AG10803 (cell line): ENCODE measurements at regions not wholly inside any gene's neighbourhood (a gene's known extent, or its start where the extent isn't known, plus 50 kb on each side); places are given as distances from the start of the nearest gene placed in this dataset.

ENCODE experiments used
- DNase-seq: peaks from one replicate; pipeline ENCODE4 v3.0.0; 2010; ENCODE audit warnings: low read depth
- H3K4me3 ChIP-seq: 2 replicates; pipeline ENCODE4 v1.5.1; 2011; ENCODE audit warnings: mild to moderate bottlenecking, low read length, control low read depth
- TF ChIP-seq, protein P1 (sequence below): conservative IDR thresholded peaks from 2 replicates; pipeline ENCODE4 v1.5.1; 2011; ENCODE audit warnings: mild to moderate bottlenecking, low read length, control low read depth, inconsistent platforms

DNA sequence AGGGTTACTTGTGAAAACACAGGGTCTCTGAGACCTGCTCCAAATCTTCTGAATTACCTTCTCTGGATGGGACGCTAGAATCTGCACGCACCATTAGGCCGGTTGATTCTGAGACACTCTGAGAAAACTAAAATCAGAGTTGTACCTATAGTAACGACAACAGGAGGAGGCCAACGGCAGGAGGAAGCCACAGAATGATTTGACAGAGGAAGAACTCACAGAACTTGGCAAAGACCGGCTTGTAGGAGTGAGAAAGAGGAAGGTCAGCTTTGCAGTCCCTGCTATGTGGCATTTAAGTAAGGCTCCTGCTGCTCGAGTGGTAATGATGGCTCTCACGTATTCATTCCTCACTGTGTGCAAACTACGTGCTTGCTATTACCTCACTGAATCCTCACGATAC lies 483.0 kb downstream of the TMEM114 start:
- H3K4me3 ChIP-seq: no peak overlapping the region
- no peak for DNase-seq
- TF ChIP-seq, protein P1, sequence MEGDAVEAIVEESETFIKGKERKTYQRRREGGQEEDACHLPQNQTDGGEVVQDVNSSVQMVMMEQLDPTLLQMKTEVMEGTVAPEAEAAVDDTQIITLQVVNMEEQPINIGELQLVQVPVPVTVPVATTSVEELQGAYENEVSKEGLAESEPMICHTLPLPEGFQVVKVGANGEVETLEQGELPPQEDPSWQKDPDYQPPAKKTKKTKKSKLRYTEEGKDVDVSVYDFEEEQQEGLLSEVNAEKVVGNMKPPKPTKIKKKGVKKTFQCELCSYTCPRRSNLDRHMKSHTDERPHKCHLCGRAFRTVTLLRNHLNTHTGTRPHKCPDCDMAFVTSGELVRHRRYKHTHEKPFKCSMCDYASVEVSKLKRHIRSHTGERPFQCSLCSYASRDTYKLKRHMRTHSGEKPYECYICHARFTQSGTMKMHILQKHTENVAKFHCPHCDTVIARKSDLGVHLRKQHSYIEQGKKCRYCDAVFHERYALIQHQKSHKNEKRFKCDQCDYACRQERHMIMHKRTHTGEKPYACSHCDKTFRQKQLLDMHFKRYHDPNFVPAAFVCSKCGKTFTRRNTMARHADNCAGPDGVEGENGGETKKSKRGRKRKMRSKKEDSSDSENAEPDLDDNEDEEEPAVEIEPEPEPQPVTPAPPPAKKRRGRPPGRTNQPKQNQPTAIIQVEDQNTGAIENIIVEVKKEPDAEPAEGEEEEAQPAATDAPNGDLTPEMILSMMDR: no peak

DNA sequence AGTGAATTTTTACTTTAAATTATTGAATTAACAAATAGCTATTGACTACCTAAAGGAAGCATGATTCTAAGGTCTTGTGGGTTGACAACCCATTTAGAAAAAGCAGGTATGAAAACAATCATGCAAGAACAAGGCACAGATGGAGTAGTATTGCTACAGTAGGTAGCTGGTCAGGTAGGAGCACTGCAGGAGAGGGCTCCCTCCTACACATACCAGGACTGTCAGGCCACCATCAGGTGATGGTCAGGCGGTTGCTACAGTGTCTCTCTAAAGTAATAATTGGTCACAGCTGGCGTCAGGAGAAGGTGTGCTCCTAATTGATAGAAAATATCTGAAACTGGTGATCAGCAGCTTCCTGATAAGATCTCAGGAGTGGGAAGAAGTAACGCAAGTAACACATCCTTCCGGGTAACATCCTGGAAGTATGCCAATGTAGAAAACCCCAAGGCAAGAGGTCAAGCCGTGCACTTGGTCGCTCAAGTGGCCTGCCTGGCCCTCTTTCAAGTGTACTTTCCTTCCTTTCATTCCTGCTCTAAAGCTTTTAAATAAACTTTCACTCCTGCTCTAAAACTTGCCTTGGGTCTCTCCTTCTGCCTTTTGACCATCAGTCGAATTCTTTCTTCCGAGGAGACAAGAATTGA lies 486.5 kb downstream of the TMEM114 start:
- H3K4me3 ChIP-seq: no peak overlapping the region
- TF ChIP-seq, protein P1: no peak
- no peak for DNase-seq

DNA sequence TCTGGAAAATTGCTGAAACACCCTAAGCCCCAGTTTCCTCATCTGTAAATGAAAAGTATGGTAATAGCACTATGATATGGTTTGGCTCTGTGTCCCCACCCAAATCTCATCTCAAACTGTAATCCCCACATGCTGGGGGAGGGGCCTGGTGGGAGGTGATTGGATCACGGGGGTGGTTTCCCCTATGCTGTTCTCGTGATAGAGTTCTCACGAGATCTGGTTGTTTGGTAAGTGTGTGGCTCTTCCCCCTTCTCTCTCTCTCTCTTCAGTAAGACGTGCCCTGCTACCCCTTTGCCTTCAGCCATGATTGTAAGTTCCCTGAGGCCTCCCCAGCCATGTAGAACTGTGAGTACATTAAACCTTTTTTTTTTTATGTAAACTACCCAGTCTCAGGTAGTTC lies 490.7 kb downstream of the TMEM114 start:
- no peak for DNase-seq
- TF ChIP-seq, protein P1: no peak
- H3K4me3 ChIP-seq: no peak overlapping the region

DNA sequence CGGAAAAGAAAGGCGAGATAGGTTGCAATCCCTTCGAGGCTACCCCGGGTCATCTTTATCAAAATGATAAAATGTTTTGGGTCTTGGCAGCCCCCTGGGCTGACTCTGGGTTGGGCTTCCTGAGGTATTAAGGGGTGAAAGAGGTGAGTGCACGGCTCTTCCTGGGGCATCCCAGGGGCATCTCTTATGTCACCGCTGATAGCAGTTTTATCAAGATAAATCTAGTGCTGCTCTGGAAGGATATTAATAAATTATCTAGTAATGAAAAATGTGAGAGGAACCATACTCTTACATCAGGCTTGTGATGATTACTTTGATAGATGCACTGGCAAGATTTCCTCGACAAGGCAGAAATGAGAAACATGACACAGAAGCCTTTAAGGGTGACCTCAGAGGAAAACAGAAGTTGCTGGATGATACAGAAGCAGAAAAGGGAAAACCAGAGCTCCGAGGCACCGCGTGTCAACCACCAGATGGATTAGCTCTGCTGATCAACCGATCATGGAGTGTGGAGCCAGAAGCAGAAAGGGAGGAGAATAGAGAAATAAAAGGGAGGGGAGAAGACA lies 491.3 kb downstream of the TMEM114 start:
- no peak for DNase-seq
- TF ChIP-seq, protein P1: no peak
- H3K4me3 ChIP-seq: no peak overlapping the region

DNA sequence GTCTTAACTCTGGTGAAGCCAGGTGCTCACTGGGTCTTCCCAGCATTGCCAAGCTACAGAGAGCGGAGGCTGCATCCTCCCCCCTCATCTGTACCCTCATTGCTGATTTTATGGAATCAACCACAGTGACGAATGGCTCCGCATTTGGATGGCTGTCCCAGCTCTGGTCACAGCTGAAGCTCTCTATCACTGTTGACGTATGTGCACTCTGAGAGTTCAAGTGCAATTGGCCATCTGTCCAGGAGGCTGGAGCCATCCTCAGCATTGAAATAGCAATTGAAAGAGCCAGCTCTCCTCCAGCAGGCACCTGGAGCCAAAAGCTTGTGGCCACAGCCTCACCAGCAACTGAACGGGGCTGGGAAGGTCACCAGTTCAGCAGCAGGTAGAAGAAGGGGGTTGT lies 494.1 kb downstream of the TMEM114 start:
- TF ChIP-seq, protein P1: no peak
- DNase-seq: no peak

DNA sequence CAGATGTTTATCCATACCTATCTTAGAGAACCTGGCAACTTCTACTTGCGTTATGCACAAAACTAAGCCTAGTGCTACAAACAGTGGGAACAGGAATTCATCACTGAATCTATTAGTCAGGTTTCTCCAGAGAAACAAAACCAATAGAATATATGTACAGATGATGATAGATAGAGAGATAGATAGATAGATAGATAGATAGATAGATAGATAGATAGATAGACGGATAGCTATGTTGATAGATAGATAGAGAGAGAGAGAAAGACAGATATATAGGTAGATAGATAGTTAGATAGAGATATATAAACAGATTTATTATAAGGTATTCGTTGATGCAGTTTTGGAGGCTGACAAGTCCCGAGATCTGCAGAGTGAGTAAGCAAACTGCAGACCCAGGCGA lies 495.6 kb downstream of the TMEM114 start:
- no peak for DNase-seq
- H3K4me3 ChIP-seq: no peak overlapping the region
- TF ChIP-seq, protein P1: no peak

More for the DNA sequence above, 494.1 kb downstream of the TMEM114 start:
- no peak overlapping the region for H3K4me3 ChIP-seq

DNA sequence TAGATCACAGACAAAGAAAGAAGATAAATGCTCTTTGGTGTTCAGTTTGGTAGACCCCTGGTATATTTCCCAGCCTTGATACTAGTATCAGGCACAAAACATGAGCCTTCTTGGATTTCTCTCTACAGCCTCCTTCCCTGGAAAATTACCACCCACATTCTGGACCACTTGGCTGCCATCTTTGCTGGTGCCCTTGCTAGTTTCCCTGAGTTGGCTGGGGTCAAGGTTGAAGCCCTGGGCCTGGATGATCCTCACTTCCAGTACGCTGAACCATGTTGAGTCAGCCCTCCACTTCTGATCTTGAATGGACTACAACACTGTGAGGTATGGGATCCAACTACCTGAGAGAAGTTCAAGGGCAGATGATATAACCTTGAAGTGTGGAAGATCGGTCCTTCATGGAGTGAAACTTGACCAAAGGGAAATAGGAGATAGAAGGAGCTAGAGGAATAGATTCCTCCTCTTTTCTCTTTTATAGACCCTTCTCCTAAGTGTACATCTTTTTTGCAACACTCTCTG lies 501.4 kb downstream of the TMEM114 start:
- TF ChIP-seq, protein P1: no peak
- no peak for DNase-seq
- H3K4me3 ChIP-seq: no peak overlapping the region
